ENCODE measurements at regions not wholly inside any gene's neighbourhood (a gene's known extent, or its start where the extent isn't known, plus 50 kb on each side); places are given as distances from the start of the nearest gene placed in this dataset.

DNA sequence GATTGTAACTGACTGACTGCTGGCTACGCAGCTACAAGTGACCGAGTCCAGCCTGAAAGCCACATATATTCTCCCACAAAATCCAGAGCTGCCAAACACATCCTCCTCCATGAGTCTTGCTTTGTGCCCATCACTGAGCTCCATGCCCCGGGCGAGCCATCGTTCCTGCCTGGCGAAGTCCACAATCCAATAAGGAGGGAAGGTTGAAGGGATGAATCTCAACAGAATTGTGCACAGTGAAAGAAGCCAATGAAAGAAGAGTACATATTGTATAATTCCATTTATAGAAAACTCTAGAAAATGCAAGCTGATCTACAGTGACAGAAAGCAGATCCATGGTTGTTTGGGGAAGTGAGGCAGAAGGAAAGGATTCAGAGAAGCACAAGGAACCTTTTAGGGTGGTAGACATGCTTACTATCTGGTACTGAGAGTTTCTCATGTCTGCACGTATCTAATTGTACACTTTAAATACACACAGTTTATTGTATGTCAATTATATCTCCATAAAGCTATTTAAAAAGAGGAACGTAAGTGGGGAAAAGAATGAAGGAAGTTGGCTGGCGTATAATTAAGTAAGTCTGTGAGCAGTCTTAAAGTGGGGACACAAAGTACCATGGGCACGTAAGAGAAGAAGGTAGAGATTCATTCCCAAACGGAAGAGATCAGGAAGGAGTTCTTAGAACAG is 115.9 kb upstream of the JUN start:
- H3K4me3 ChIP-seq (ENCODE audit: low read depth, low read length): no peak overlapping the region
- no peaks in the 10 kb centered on the region for H3K27me3 ChIP-seq (ENCODE audit: control insufficient read depth, insufficient read depth, low read length)
- peaks cover 22% of the 10 kb centered on the region for H3K4me1 ChIP-seq (ENCODE audit: control insufficient read depth, insufficient read depth, low read length)
- DNase-seq (ENCODE audit: low read depth in 4 of 6, low spot score in 6 of 6): no peak
- no peak overlapping the region for H3K27ac ChIP-seq (ENCODE audit: low read depth, low read length)
- no peaks in the 10 kb centered on the region for H3K36me3 ChIP-seq (ENCODE audit: control insufficient read depth, insufficient read depth, low read length)
- H3K9me3 ChIP-seq (ENCODE audit: control insufficient read depth, insufficient read depth, low read length): no peaks in the 10 kb centered on the region
- 76% methylated on average over 6 of the region's 11 CpGs for WGBS (ENCODE audit: insufficient coverage)

DNA sequence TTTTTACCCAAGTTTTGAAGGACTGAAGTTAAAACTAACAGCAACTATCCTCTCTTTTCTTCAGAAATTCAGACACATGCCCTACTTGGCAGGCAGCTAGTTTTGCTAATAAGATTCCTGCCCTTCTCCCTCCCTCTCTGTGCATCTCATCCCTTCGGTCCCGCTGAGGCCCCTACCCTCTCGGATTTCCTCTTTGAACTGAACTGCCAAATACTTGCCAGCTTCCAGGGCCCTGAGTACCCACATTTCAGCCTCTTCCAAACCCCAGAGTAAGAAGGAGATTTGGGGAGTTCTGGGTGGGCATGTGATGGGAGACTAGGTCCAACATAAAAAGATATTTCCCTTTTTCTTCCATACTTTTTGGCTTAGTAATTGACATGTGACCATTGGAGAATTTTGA is 116.5 kb upstream of the JUN start:
- Histone ChIP-seq H3K4me3 (ENCODE audit: low read depth, low read length) (no peak overlapping the region), H3K4me1 (ENCODE audit: control insufficient read depth, insufficient read depth, low read length) (peaks cover 22% of the 10 kb centered on the region), H3K9me3 (ENCODE audit: control insufficient read depth, insufficient read depth, low read length) (no peaks in the 10 kb centered on the region), H3K36me3 (ENCODE audit: control insufficient read depth, insufficient read depth, low read length) (no peaks in the 10 kb centered on the region), H3K27me3 (ENCODE audit: control insufficient read depth, insufficient read depth, low read length) (no peaks in the 10 kb centered on the region), H3K27ac (ENCODE audit: low read depth, low read length) (peak overlapping the region; percentile 33)
- WGBS (ENCODE audit: insufficient coverage): no CpG with 5 or more reads among the region's 3 CpGs
- peak in 2 of 6 donors; percentile 32 to 44 for DNase-seq (ENCODE audit: low read depth in 4 of 6, low spot score in 6 of 6)

DNA sequence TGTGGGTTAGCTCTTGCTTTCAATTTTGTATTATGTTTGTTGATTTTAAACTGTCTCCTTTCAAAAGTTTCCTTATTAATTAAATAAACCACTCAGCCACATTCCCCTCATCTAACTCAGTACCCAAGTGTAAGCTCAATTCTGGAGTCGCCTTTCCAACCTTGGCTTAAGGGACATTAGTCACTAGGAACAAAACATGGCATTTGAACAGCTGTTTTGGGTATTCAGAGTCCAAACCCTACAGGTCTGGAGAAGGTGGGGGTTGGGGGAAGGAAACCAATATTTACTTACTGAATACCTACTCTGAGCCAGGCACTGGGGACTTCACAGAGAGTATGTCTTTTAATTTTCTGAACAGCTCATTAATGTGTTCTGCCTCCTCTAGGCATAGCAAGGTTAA is 117.2 kb upstream of the JUN start:
- H3K4me1 ChIP-seq (ENCODE audit: control insufficient read depth, insufficient read depth, low read length): peaks cover 22% of the 10 kb centered on the region
- H3K27ac ChIP-seq (ENCODE audit: low read depth, low read length): no peak overlapping the region
- no peaks in the 10 kb centered on the region for H3K9me3 ChIP-seq (ENCODE audit: control insufficient read depth, insufficient read depth, low read length)
- no peak overlapping the region for H3K4me3 ChIP-seq (ENCODE audit: low read depth, low read length)
- H3K36me3 ChIP-seq (ENCODE audit: control insufficient read depth, insufficient read depth, low read length): no peaks in the 10 kb centered on the region
- no peak for DNase-seq (ENCODE audit: low read depth in 4 of 6, low spot score in 6 of 6)
- no CpG with 5 or more reads among the region's 1 CpG for WGBS (ENCODE audit: insufficient coverage)
- no peaks in the 10 kb centered on the region for H3K27me3 ChIP-seq (ENCODE audit: control insufficient read depth, insufficient read depth, low read length)

DNA sequence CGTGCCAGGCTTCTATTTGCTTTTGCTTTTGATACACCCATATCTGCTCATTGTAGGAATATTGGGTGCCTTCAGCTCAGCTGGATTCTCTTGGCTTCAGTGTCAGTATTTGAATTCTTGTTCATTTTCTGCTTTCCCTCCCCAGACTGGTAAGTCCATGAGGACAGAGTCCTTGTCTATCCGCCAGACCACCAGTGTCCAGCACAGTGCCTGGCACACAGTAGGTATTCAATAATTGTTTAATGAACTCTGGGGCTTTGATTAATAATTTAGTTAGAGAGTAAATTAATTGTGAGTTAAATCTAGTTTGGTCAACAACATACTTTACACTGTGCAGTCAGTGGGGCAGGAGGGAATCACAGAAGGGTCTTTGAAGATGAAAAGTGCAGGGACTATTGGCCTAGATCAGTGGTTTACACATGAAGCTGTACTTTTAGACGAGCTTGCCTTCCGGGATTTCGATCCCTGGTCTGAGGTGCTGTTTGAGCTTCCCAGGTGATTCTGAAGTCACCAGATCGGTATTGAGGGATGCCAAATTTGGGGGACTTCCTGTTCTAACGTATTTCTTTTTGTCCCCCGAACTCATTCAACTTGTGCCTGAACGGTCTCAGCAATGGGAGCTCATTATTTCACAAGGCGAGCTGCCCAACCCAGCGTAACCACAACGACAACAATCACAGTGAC is 119.1 kb upstream of the JUN start:
- Histone ChIP-seq H3K36me3 (ENCODE audit: control insufficient read depth, insufficient read depth, low read length) (no peaks in the 10 kb centered on the region), H3K27ac (ENCODE audit: low read depth, low read length) (peak overlapping the region; percentile 90), H3K27me3 (ENCODE audit: control insufficient read depth, insufficient read depth, low read length) (no peaks in the 10 kb centered on the region), H3K9me3 (ENCODE audit: control insufficient read depth, insufficient read depth, low read length) (no peaks in the 10 kb centered on the region), H3K4me1 (ENCODE audit: control insufficient read depth, insufficient read depth, low read length) (peaks cover 18% of the 10 kb centered on the region), H3K4me3 (ENCODE audit: low read depth, low read length) (peak overlapping the region; percentile 40)
- DNase-seq (ENCODE audit: low read depth in 4 of 6, low spot score in 6 of 6): peak in 3 of 6 donors; percentile 21 to 46 (median 26)
- 30% methylated on average over 7 of the region's 12 CpGs for WGBS (ENCODE audit: insufficient coverage)

DNA sequence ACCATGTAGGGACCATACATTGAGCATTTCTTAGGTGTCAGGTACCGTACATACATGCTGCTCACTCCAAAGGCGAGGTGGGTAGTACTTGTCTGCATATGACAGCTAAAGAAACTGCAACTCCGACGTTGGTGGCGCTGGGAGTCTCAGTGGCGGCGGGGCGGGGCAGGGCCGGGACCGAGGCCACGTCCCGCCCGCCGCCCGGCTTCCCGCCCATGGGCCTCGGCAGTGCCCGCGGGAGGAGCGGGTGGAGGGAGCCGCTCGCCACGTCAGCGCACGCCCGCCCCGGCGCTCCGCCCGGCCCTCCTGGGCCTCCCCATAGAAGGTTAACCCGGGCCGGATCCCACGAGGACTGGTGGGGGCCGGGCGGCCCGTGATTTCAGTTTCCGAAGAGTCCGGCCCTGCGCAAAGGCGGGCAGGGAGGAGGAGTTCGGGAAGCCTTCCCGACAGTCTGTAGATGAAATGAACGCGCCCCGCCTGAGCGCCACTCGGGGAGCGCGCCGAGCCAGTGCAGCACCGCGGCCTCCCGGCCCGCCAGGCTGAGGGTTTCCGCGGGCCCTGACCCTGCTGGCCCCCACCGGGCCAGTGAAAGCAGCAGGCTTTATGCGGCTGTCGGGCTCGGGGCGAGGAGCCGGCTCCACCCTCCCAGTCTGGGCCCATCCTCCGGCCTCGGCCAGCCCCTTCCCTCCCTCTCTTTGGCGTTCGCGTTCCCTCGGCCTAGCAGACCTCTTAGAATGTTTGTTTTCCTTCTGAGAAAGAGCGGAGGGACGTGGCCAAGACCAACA is 119.9 kb upstream of the JUN start:
- peak; percentile 32 to 92 (median 56) for DNase-seq (ENCODE audit: low read depth in 4 of 6, low spot score in 6 of 6)
- under 1% methylated on average over 64 of the region's 70 CpGs for WGBS (ENCODE audit: insufficient coverage)
- no peaks in the 10 kb centered on the region for H3K27me3 ChIP-seq (ENCODE audit: control insufficient read depth, insufficient read depth, low read length)
- no peaks in the 10 kb centered on the region for H3K36me3 ChIP-seq (ENCODE audit: control insufficient read depth, insufficient read depth, low read length)
- H3K27ac ChIP-seq (ENCODE audit: low read depth, low read length): peak overlapping the region; percentile 90
- no peaks in the 10 kb centered on the region for H3K9me3 ChIP-seq (ENCODE audit: control insufficient read depth, insufficient read depth, low read length)
- peak overlapping the region; percentile 40 for H3K4me3 ChIP-seq (ENCODE audit: low read depth, low read length)
- H3K4me1 ChIP-seq (ENCODE audit: control insufficient read depth, insufficient read depth, low read length): peaks cover 18% of the 10 kb centered on the region

DNA sequence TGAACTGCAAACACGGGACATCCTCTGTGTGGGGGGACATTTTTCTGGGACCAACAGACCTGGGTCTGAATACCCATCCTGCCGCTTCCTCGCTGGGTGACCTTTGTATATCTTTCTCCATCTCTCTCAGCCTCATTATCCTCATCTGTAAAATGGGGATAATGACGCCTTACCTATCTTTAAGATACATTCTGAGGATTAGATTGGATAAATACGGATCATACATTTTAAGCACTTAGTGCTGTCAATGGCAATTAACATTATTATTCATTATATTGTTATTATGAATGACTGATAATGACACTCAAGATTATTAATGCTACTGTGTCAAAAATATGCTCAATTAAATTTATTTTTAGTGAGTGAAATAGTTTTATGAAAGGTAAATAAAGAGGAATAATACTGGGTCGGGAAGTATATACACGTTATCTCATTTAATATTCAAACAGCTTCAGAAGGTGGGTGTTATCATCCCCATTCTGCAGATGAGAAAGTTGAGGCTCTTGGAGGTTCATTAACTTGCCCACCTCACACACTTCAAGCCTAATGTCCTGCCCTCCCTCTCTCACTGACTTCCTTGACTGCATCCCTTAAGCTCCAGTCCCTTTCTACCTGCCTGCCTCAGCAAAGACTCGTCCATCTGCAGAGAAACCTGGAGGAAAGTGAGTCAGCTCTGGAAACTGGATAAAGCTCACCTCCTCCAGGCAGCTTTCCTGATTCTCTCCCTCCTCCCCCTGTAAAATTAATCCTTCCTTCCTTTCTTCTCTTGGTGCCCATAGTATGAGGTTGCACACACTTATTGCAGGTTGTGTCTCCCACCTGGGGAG is 120.7 kb upstream of the JUN start:
- Histone ChIP-seq H3K4me3 (ENCODE audit: low read depth, low read length) (peak overlapping the region; percentile 40), H3K9me3 (ENCODE audit: control insufficient read depth, insufficient read depth, low read length) (no peaks in the 10 kb centered on the region), H3K27me3 (ENCODE audit: control insufficient read depth, insufficient read depth, low read length) (no peaks in the 10 kb centered on the region), H3K27ac (ENCODE audit: low read depth, low read length) (peak overlapping the region; percentile 90), H3K36me3 (ENCODE audit: control insufficient read depth, insufficient read depth, low read length) (no peaks in the 10 kb centered on the region), H3K4me1 (ENCODE audit: control insufficient read depth, insufficient read depth, low read length) (peaks cover 11% of the 10 kb centered on the region)
- WGBS (ENCODE audit: insufficient coverage): 100% methylated on average over 1 of the region's 8 CpGs
- no peak for DNase-seq (ENCODE audit: low read depth in 4 of 6, low spot score in 6 of 6)

DNA sequence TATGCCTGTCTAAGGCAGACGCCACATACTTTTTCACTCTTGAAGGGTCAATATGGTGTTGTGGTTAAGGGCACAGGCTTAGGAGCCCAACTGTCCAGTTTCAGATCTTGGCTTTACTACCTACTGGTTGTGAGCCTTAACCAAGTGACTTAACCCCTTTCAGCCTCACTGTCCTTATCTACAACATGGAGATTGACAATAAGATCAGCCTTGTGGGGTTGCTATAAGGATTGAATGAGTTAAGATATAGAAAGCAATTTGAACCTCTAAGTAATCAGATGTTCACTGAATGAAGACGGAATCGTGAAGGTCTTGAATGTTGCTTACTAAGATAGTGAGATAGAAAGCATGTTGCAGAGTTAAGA is 121.3 kb upstream of the JUN start:
- no peak for DNase-seq (ENCODE audit: low read depth in 4 of 6, low spot score in 6 of 6)
- H3K27me3 ChIP-seq (ENCODE audit: control insufficient read depth, insufficient read depth, low read length): no peaks in the 10 kb centered on the region
- 83% methylated on average over 3 of the region's 3 CpGs for WGBS (ENCODE audit: insufficient coverage)
- H3K4me1 ChIP-seq (ENCODE audit: control insufficient read depth, insufficient read depth, low read length): peaks cover 11% of the 10 kb centered on the region
- no peaks in the 10 kb centered on the region for H3K36me3 ChIP-seq (ENCODE audit: control insufficient read depth, insufficient read depth, low read length)
- H3K4me3 ChIP-seq (ENCODE audit: low read depth, low read length): no peak overlapping the region
- H3K27ac ChIP-seq (ENCODE audit: low read depth, low read length): no peak overlapping the region
- no peaks in the 10 kb centered on the region for H3K9me3 ChIP-seq (ENCODE audit: control insufficient read depth, insufficient read depth, low read length)

DNA sequence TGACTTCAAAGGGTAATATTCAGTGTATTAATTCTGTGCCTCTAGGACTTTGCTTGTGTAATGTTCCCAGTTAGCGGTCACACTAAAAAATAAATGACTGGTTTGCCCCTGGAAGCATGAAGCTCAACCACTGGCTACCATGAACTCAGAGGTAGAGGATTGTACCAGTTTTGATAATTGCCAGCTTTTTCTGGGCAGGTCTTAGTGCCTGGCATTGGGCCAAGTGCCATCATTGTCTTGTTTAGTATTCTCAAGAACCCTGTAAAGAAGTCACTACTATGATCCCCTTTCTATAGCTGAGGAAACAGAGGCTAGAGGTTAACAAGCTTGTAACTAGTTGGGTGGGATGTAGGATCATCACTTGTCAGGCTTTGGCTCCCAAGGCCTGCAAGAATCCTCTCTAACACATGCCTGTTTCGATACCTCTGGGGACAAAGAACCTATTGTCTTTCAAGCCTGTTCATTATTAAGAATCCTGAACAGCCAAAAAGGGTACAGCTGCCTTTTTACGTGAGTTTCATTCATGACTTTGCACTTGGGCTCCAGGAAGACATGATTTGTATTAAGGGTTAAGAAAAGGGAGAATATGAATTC is 121.9 kb upstream of the JUN start:
- peak in 1 of 6 donors; percentile 30 for DNase-seq (ENCODE audit: low read depth in 4 of 6, low spot score in 6 of 6)
- 70% methylated on average over 2 of the region's 3 CpGs for WGBS (ENCODE audit: insufficient coverage)
- no peaks in the 10 kb centered on the region for H3K27me3 ChIP-seq (ENCODE audit: control insufficient read depth, insufficient read depth, low read length)
- no peak overlapping the region for H3K27ac ChIP-seq (ENCODE audit: low read depth, low read length)
- peaks cover 6% of the 10 kb centered on the region for H3K4me1 ChIP-seq (ENCODE audit: control insufficient read depth, insufficient read depth, low read length)
- H3K36me3 ChIP-seq (ENCODE audit: control insufficient read depth, insufficient read depth, low read length): no peaks in the 10 kb centered on the region
- H3K4me3 ChIP-seq (ENCODE audit: low read depth, low read length): no peak overlapping the region
- no peaks in the 10 kb centered on the region for H3K9me3 ChIP-seq (ENCODE audit: control insufficient read depth, insufficient read depth, low read length)

DNA sequence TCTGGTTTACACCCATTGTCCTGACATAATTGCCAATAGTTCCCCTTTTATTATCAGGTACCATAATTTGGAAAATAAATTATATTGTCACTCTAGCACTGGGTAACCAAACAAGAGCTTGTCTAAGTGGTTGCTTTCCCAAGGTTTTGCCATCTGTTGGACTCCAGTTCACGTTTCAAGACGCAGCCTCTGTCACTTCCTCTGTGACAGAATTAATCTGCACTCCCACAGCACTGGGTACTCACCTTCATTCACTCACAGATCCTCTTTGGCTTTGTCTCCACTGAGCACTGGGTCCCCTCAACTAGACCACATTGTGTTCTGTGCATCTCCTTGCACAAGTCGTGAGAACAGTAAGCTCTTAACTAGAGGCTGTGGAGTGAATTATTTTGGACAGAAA is 123.6 kb upstream of the JUN start:
- Histone ChIP-seq H3K36me3 (ENCODE audit: control insufficient read depth, insufficient read depth, low read length) (no peaks in the 10 kb centered on the region), H3K27ac (ENCODE audit: low read depth, low read length) (no peak overlapping the region), H3K4me3 (ENCODE audit: low read depth, low read length) (no peak overlapping the region), H3K27me3 (ENCODE audit: control insufficient read depth, insufficient read depth, low read length) (no peaks in the 10 kb centered on the region), H3K4me1 (ENCODE audit: control insufficient read depth, insufficient read depth, low read length) (peaks cover 6% of the 10 kb centered on the region), H3K9me3 (ENCODE audit: control insufficient read depth, insufficient read depth, low read length) (no peaks in the 10 kb centered on the region)
- no peak for DNase-seq (ENCODE audit: low read depth in 4 of 6, low spot score in 6 of 6)
- WGBS (ENCODE audit: insufficient coverage): 64% methylated on average over 2 of the region's 3 CpGs
